ENCODE measurements at regions not wholly inside any gene's neighbourhood (a gene's known extent, or its start where the extent isn't known, plus 50 kb on each side); places are given as distances from the start of the nearest gene placed in this dataset.

DNA sequence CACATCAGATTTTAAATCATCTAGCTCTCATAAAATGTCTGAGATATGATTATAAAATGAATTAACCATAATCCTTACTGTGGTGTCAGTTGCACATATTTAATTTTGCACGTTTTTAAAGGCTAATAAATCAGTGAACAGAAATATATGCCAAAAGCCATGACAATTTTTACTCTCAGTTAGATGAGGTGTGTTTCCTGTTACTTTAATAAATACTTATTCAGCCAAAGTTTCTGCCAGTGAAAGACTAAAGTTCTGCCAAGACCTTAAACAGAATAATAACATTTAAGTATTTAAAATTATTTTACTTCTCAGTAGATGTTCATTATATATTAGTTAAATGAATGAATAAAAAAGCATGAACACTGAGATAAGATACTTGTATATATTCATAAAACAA lies 1150.1 kb downstream of the NAALADL2 start:
- H3K4me3 ChIP-seq (ENCODE audit: low read depth, poor library complexity, severe bottlenecking) = no peak overlapping the region
- no peak for DNase-seq (ENCODE audit: low spot score in 2 of 2)
- intact Hi-C loops (cut with DNase I; ENCODE audit: low total_unique reads) = no loop called here
- TF ChIP-seq, protein P1, sequence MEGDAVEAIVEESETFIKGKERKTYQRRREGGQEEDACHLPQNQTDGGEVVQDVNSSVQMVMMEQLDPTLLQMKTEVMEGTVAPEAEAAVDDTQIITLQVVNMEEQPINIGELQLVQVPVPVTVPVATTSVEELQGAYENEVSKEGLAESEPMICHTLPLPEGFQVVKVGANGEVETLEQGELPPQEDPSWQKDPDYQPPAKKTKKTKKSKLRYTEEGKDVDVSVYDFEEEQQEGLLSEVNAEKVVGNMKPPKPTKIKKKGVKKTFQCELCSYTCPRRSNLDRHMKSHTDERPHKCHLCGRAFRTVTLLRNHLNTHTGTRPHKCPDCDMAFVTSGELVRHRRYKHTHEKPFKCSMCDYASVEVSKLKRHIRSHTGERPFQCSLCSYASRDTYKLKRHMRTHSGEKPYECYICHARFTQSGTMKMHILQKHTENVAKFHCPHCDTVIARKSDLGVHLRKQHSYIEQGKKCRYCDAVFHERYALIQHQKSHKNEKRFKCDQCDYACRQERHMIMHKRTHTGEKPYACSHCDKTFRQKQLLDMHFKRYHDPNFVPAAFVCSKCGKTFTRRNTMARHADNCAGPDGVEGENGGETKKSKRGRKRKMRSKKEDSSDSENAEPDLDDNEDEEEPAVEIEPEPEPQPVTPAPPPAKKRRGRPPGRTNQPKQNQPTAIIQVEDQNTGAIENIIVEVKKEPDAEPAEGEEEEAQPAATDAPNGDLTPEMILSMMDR (IDR thresholded peaks at IDR 0.05) = no peak
- no peak for TF ChIP-seq POLR2A (IDR thresholded peaks at IDR 0.05)
- WGBS, 2 donors = 7 to 22% methylated on average over 1 of the region's 1 CpG

DNA sequence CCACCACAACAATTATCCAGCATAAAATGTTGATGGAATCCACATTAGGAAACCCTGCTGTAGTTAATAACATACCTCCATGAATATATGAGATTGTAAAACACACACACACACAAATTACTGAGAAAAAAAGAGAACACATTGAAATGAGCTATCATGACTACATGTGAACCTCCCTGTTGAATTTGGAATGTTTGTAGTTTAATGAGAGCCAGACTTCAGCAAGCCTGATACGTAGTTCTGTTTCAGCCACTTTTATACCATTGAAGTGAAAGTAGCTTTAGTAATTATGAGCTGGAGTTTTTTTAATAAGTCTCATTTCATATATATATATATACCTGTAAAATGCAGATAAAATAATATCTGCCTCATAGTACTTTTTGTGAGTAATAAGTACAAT lies 1146.4 kb downstream of the NAALADL2 start:
- 68 to 71% methylated on average over 1 of the region's 1 CpG for WGBS, 2 donors
- H3K4me3 ChIP-seq (ENCODE audit: low read depth, poor library complexity, severe bottlenecking) = no peak overlapping the region
- no peak for DNase-seq (ENCODE audit: low spot score in 2 of 2)
- intact Hi-C loops (cut with DNase I; ENCODE audit: low total_unique reads) = no loop called here
- TF ChIP-seq POLR2A (IDR thresholded peaks at IDR 0.05) = no peak
- TF ChIP-seq, protein P1 (IDR thresholded peaks at IDR 0.05) = no peak

DNA sequence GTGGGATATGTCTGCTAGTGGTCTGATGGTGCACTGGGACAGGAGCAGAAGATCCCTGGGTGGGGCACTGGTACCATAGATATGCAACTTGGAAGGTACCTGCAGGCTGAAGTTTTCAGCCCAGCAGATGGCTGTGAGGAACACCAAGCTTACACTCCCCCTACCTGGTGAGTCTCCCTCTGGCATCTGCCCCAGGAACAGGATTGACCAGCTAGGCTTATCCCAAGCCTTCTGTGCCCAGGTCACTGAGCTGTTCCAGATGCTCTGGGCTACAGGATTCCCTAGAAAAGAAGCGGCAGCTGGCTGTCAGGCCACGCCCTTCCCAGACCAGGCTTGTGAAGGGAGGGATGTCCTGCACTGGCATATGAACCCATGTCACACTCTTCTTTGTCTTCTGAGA lies 1130.0 kb downstream of the NAALADL2 start:
- intact Hi-C loops (cut with DNase I; ENCODE audit: low total_unique reads) = no loop called here
- 78 to 87% methylated on average over 2 of the region's 2 CpGs for WGBS, 2 donors
- DNase-seq (ENCODE audit: low spot score in 2 of 2) = no peak
- TF ChIP-seq, protein P1 (IDR thresholded peaks at IDR 0.05) = no peak
- TF ChIP-seq POLR2A (IDR thresholded peaks at IDR 0.05) = no peak
- H3K4me3 ChIP-seq (ENCODE audit: low read depth, poor library complexity, severe bottlenecking) = no peak overlapping the region

DNA sequence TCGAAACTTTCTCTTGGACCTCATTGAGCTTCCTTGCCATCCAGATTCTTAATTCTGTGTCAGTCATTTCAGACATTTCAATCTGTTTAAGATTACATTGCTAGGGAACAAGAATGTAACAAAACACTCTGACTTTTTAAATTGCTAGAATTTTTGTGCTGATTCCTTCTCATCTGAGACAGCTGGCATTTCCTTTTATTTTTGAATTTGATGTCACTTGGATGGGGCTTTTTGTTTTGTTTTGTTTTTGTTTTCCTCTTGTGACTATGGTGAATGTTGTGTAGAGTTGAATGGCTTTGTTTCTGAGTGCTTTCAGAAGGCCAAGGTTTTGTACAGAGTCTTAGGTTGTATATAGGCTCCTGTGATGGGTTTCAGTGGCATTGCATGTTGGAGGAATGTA lies 1129.3 kb downstream of the NAALADL2 start:
- WGBS, 2 donors = 50 to 73% methylated on average over 1 of the region's 1 CpG
- no peak for TF ChIP-seq POLR2A (IDR thresholded peaks at IDR 0.05)
- TF ChIP-seq, protein P1 (IDR thresholded peaks at IDR 0.05) = no peak

DNA sequence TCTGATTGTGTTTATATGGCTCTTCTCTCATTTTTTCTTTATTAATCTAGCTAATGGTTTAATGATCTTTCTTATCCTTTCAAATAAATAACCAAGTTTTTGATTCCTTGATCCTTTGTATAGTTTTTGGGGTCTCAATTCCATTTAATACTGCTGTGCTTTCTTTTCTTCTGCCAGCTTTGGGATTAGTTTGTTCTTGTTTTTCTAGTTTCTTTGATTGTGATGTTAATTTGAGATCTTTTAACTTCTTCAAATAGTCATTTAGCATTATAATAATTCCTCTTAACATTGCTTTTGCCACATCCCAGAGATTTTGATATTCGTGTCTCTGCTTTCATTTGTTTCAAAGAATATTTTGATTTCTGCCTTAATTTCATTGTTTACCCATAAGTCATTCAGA lies 1126.6 kb downstream of the NAALADL2 start:
- DNase-seq (ENCODE audit: low spot score in 2 of 2) = no peak
- no peak overlapping the region for H3K4me3 ChIP-seq (ENCODE audit: low read depth, poor library complexity, severe bottlenecking)
- TF ChIP-seq, protein P1 (IDR thresholded peaks at IDR 0.05) = no peak
- no peak for TF ChIP-seq POLR2A (IDR thresholded peaks at IDR 0.05)
- intact Hi-C loops (cut with DNase I; ENCODE audit: low total_unique reads) = no loop called here
- 66 to 71% methylated on average over 1 of the region's 1 CpG for whole genome bisulfite sequencing, 2 donors

More for the DNA sequence above, 1129.3 kb downstream of the NAALADL2 start:
- H3K4me3 ChIP-seq (ENCODE audit: low read depth, poor library complexity, severe bottlenecking) = no peak overlapping the region
- DNase-seq (ENCODE audit: low spot score in 2 of 2) = no peak
- intact Hi-C loops (cut with DNase I; ENCODE audit: low total_unique reads) = no loop called here

DNA sequence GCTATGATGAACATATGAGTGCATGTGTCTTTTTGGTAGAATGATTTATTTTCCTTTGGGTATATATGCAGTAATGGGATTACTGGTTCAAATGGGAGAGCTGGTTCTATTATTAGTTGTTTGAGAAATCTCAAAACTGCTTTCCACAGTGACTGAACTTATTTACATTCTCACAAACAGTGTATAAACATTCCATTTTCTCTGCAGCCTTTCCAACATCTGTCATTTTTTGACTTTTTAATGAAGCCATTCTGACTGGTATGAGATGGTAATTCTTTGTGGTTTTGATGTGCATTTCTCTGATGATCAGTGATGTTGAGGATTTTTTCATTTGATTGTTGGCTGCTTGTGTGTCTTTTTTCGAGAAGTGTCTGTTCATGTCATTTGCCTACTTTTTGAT lies 1124.2 kb downstream of the NAALADL2 start:
- no peak overlapping the region for H3K4me3 ChIP-seq (ENCODE audit: low read depth, poor library complexity, severe bottlenecking)
- WGBS, 2 donors = 37 to 52% methylated on average over 1 of the region's 1 CpG
- no peak for TF ChIP-seq POLR2A (IDR thresholded peaks at IDR 0.05)
- TF ChIP-seq, protein P1 (IDR thresholded peaks at IDR 0.05) = no peak
- intact Hi-C loops (cut with DNase I; ENCODE audit: low total_unique reads) = no loop called here
- no peak for DNase-seq (ENCODE audit: low spot score in 2 of 2)

Measured in lower leg skin (tissue), 4 donors.